GM19438 (cell line): ENCODE measurements at regions not wholly inside any gene's neighbourhood (a gene's known extent, or its start where the extent isn't known, plus 50 kb on each side); places are given as distances from the start of the nearest gene placed in this dataset.
"Not testable (repeated sequence)": the region's sequence is repeated elsewhere in the genome, so short reads cannot be mapped to it uniquely, and the experiment has no call there.

Experiments
- ATAC-seq: cut with Tn5 transposase; IDR thresholded peaks from one replicate; pipeline ENCODE4 v1.9.1; 2021; ENCODE audit warnings: low read depth; ENCODE audit not compliant: unreplicated experiment

DNA sequence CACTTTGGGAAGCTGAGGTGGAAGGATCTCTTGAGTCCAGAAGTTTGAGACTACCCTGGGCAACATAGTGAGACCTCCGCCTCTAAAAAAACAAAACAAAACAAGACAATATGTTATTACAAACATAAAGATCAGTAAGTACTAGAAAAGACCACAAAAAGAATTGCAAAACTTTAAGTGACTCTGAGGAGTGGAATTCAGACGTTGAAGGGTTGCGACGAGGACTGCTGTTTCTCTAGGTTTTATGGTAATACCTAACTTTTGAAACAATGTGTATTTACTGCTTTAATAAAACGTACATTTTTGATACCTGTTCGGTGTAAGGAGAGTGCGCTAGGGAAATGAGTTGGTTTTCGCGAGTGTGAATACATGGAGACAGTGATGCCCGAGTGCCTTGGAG, 250.4 kb downstream of the GATA3 start:
- ATAC-seq = no peak

DNA sequence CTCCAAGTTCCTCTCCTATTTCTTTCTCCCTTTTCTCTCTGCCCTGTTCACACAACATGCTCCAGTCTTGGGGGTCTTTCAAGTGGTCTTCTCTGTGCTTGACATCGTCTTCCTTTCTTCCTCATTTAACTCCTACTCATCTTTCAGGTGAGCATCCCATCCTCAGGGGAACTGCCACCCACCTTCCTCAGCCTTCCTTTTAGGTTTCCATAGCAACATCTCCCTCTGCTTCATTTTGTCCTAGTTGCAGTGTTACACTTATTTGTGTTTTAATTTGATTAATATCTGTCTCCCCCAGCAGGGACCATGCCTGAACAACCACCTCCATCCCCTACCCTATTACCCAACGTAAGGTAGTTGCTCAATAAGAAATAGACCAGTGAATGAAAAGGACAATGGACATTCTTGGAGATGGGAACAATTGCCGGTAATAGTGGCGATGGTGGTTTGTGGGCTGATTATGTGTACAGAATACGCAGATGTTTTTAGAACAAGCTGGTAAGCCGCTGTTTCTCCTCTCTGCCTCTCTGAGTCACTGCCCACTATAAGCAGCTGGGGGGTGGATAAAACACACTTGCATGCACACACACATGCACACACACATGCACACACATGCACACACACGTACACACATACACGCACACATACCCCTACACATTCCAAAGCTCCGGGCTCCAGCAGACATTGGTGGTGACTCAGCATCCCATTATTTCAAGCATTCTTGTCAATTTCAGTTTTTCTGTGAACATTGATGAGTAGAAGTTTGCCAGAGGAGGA, 251.6 kb downstream of the GATA3 start:
- no peak for ATAC-seq

DNA sequence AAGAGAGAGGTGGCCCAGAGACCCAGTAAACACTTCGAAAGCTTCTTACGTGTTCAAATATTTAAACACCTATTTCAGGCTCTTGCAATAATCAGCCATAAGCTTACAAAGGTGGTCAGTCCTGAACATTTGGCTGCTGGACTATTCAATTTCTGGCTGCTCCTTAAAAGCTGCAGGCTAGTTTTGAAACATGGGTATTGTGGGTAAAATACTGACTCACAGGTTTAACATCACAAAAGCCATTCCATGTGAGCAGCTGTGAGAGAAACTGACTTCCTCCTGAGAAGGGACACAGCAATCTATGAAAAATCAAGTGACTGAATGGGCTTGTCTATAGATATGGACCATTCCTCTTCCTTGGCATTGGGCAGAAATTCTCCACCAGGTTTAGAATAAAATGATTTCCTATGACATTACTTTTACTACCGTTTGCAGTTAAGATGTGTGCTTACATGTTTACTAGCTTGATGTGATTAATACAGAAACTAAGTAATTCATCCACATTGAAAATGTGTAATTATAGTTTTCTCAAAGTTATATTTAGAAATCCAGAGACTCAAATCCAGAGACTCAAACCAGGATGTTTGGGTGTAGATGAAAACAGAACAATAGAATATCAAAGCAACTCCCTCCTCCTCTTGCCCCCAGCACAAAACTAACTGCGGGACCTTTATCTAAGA, 252.3 kb downstream of the GATA3 start:
- no peak for ATAC-seq

DNA sequence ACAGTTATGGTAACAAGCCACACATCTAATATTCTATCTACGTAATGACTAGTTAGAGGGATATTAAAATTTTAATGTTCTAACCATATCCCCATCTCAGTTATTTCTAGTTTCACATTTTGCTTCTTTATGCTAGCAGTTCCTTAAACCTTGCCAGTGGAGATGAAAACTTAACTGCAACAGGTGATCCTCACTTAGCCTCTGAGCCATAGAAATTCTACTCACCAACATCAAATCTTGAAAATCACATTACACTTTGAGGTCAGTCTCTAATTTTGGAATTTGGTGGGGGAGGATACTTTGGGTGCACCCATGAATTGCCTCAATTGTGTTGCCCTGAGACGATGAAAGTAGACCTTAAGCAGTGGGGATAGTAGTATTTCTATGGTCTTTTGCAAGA, 256.4 kb downstream of the GATA3 start:
- no peak for ATAC-seq

DNA sequence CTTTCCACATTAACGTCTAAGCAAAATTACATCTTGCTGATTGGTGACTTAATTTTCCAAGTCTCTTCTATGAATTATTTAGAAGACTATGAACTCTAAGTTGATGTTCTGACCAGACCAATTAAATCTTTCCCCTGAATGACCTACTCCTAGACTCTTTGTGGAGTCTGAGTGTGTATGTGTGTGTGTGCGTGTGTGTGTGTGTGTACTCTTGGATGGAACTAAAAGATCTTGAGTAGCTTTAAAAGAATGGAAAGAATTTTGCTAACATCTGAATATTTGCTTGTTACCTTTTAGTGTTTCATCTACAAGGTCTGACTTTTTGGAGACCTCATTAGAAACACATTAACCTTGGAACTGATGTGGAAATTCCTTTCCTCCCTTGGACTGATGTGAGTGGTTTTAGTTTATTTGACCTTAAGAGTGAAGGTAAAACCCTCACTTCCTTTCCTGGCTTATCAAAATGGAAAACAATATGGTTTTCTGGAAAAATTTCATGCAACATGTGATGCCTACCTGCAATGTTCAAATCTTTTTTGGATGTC, 257.1 kb downstream of the GATA3 start:
- ATAC-seq = no peak

DNA sequence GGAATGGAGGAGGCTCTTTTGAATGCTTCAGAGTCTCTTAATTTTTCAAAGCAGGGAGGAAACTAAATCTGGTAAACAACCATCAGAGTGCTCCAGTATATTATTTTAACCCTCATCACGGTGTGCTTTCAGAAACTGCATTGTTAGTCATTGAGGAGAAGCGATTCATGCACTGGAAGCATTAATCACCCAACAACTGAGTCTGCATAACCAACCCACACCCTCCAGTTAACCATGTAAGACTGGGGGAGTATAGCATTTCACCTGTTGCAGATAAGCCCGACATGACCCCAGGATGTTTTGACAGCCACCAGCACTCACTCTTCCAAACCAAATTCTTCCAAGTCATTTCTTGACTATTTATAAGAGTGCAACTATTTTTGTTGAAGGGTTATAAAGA, 257.6 kb downstream of the GATA3 start:
- no peak for ATAC-seq

DNA sequence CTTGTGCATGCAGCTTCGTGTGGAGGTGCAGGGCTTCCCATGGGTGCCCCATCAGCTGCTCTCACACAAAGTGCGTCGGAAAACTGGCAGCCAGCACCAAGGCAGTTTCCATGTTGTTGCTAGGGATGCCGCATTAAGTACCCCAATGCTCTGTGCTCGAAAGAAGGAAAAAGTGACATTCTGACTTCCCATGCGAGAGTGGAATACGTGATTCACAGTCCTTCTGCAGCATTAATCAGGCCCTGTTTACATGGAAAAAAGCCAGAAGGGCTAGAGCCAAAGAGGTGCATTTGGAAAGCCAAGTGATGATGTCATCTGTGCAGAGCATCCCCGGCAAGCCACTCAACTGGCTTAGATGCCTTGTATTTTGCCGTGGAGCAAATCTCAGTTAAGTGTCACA, 258.3 kb downstream of the GATA3 start:
- no peak for ATAC-seq

DNA sequence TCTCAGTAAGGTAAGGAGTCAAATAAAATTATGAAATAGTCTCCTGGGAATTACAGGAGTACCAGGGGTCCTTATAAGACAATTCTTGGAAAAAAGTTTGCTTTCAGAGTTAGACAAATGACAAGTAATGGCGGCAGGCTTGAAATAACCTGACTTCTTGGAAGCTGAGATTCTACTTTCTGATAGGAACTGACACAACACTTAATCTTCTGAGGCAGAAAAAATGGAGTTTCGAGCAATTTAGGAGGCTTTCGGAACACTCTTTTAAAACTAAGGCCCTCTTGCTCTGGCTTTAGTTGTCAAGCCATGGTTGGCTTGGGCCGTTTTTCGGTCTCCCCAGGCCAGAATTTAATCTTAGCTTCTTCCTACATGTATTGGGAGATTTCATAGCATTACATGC, 260.0 kb downstream of the GATA3 start:
- ATAC-seq = no peak

DNA sequence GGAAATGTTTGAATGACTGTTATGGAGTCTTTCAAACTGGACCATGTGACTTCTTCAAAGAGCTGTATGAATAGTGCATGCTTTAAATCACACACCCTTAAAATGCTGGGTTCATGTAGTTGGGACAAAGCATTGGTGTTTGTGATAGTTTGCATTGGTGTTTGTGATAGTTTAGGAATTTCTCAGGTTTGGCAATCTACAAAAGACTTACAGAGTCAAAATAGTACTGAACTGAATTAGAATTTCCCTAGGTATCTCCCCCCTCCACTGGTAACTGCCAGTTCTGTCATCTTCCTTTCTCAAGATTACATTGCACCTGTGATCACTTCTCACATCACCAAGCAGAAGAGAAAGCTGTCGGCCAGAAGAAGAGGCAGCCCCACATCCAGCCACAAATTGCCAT, 261.1 kb downstream of the GATA3 start:
- ATAC-seq = no peak

DNA sequence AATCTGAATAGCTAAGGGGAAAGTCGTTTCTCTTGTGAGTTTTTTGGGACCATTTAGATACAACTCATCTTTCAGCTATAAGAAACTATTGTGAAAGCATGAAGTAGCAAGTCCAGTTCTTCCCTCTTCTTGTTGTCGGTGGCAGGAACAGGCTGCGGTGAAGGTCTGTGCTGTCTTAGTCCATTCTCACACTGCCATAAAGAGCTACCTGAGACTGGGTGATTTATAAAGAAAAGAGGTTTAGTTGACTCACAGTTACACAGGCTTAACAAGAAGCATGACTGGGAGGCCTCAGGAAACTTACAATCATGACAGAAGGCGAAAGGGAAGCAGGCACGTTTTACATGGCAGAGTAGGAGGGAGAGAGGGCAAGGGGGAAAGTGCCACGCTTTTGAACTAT, 261.8 kb downstream of the GATA3 start:
- ATAC-seq = no peak

DNA sequence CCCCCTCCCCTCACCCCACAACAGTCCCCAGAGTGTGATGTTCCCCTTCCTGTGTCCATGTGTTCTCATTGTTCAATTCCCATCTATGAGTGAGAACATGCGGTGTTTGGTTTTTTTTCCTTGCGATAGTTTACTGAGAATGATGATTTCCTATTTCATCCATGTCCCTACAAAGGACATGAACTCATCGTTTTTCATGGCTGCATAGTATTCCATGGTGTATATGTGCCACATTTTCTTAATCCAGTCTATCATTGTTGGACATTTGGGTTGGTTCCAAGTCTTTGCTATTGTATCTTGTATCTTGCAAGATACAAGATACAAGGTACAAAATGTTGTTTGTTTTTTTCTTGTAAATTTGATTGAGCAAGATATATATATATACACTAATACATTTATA, 263.9 kb downstream of the GATA3 start:
- ATAC-seq = not testable (repeated sequence)

DNA sequence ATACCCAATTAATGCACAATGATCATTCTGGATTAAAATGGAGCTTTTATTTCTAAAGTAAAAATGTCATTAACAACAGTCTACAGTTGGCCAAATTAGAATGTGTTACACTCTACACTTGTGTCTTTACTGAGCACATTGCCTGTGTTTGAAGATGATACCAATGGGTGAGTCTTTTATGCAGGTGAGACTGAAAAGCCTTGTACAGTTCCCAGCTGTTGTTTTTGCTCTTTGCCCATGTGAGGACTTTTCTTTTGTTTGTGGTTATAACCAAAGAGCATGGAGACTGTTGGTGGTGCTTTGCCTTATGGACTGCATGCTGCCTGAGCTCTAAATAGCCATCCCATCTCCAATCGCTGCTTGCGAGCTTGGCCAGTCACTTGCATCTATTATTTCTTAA, 264.5 kb downstream of the GATA3 start:
- no peak for ATAC-seq

DNA sequence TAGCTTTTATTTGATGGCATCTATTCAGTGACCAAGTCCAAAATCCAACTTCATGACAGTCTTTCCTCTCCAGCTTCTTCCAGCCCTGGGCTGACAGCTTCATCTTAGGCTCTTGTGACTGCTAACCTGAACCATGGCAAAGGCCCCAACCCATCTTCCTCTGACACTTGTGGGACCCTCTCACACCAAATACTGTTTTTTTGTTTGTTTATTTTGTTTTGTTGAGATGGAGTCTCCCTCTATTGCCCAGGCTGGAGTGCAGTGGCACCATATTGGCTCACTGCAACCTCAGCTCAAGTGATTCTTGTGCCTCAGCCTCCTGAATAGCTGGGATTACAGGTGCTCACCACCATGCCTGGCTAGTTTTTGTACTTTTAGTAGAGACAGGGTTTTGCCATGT, 265.2 kb downstream of the GATA3 start:
- ATAC-seq = no peak

DNA sequence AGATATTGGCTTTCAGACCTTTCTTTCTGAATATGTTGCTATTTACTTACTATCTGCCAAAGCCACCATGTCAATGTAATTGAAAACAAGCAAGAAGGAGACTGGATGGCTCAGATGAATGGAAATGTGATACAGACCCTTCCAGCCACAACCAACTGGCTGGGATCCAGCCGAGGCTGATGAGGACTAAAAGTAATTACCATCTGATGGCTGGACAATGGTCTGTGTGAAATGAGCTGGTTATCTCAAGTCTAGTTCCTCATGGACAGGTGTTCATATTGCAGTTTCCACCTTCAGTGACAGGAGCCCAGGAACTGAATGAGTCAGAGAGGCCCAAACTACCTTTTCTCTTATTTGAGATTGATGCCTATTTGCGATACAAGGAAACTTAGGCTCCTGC, 267.5 kb downstream of the GATA3 start:
- ATAC-seq = no peak

DNA sequence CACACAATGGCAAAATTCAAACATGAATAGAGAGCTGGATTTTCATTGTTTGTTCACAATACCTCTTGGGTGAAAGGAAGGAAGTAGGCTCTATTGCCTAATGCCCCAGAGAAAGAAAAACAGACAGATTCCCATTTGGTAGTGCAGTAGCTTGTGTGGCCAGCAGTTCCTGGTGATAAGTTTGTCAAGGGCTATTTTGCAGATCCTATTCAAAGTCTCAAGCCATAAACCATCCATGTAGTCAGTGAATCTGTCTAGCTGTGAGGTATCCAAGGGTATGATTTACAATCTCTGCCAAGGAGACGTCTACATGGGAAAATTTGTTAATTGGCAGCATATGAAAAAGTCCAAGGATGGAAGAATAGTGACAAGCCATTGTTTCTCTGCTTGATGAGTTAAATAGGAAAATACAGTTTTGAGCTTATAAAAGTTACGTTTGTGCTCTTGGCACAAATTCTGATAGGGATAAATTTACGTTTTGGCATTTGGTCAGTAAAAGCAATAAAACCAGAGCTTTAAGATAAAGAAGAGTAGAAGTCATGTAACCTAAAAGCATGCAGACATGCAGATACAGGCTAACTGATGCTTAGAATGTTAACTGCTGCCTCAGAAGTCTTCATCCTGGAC, 269.1 kb downstream of the GATA3 start:
- no peak for ATAC-seq

DNA sequence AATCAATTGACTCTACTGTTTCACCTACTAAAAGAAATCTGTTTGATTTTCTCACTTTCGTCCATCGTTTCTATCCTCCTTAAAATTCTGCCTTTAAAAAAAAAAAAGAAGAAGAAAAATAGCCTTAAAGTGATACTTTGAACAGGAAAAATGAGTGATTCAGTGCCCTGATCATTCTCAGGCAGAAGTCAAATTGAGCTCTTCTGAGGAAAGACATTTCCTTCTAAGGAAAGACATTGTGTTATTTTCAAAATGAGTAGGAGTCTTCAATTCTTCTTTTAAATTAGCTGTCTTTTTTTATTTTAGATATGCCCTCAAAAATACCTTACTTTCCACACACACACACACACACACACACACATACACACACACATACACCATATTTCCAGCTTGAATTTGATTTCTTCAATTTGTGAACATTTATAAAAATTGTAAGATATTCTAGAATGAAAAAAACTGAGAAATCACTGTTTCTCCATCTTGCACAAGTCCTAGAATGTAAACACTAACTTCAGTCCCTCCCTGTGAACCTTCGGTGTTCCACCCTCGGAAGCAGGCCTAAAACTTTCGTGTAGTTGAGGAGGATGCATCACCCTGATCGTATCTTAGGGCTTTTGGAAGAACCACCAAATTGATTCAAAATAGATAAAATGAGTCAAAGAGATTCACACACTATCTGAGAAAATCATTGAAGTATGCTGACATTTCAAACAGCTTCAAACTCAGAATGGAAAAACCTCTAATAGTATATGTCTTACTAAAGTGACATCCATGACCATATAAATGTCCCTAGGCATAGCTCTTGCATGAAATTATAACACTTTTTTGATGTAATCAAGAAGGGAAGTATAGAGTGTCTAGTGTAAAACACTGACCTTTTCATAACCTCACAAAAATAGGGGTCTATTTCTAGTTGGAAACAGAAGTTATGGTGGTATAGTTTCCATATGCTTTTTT, 270.8 kb downstream of the GATA3 start:
- no peak for ATAC-seq

DNA sequence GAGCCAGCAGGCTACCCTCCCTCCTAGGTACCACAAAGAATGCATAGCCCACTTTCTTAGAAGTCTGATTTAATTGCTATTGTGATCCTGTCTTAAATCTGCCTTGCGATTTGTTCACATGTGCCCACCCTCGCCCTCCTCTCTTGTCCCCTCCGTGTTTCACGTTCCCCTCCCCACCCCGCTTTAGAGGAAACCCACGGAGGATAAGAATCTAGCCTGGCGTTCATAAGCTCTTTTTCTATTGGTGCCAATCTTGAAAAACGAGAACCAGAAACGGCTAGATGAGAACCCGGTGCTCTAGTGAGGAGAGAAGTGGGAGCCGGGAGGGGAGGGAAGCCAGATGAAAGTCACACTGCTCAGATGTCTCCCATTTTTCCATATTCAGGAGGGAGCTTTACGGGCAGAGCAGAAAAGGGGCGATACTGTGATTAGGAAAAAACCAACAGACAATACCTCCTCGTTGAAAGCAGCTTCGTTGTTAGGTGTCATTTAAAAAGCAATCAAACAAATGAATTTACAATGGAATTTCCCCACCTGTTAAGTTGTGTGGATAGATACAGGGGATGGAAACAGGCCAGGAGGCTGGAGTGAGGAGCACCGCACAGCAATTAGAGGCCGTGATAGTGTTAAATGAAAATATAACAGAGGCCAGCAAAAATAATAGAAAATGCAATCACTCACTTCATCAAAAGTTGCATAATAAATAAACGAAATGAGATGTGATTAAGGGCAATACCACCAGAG, 272.1 kb downstream of the GATA3 start:
- no peak for ATAC-seq

DNA sequence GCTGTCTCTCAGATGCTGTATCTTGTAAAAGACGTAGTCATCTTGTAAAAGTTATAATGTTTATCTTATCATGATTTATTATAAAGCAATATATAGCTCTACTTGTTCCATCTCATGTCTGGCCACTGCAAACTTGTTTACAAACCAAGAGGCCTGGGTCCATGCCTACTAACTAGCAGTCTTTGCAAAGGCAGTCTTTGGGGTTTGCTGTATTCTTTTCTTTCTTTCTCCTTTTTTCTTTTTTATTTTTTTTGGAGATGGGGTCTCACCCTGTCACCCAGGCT, 272.6 kb downstream of the GATA3 start:
- no peak for ATAC-seq

DNA sequence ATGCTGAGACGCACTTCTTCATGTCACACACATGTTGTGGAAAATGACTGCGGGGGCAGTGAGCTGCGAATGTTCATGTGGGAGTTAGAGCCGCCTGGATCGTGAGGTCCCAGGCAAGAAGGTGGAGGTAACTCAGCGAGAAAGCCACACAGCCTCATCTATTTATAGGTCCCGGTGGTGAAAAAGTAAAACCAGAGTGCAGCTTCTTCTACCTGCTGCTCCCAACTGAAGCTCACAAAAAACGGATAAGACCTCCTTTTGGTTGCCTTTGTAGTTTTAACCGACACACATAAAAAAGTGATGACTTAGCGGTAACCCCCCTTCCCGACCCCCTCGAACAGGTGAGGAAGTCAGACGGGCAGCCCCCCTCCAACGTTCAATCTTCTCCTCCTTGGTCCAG, 276.9 kb downstream of the GATA3 start:
- no peak for ATAC-seq
